OCI-LY3 (cell line): ENCODE measurements at regions not wholly inside any gene's neighbourhood (a gene's known extent, or its start where the extent isn't known, plus 50 kb on each side); places are given as distances from the start of the nearest gene placed in this dataset.

Source experiments
- H2AFZ ChIP-seq: fragments of 200-600, 300-600 bp; shearing (Covaris generic); 2 replicates; pipeline ENCODE4 v1.6.0; 2014; ENCODE audit warnings: antibody characterized with exemption, low read depth, low read length
- H3K27ac ChIP-seq: fragments of 200-600, 300-600 bp; sonication (generic); 2 replicates; pipeline ENCODE4 v1.5.1; 2014; ENCODE audit warnings: mild to moderate bottlenecking, low read length, moderate library complexity, mixed read lengths
- H3K27me3 ChIP-seq: fragments of 200-600, 300-600 bp; sonication (generic); 2 replicates; pipeline ENCODE4 v1.6.1; 2014; ENCODE audit warnings: low read depth, low read length, mixed read lengths
- H3K36me3 ChIP-seq: fragments of 200-600, 300-600 bp; sonication (generic); replicated peaks from 2 replicates; pipeline ENCODE3; 2014; ENCODE audit warnings: low read depth, low read length, mixed read lengths
- H3K4me1 ChIP-seq: fragments of 300-600, 200-600 bp; sonication (generic); 2 replicates; pipeline ENCODE4 v1.6.1; 2014; ENCODE audit warnings: low read length, mixed read lengths
- H3K4me2 ChIP-seq: fragments of 200-600, 300-600 bp; sonication (generic); 2 replicates; pipeline ENCODE4 v1.6.1; 2014; ENCODE audit warnings: low read length, mixed read lengths
- H3K4me3 ChIP-seq: fragments of 300-600, 200-600 bp; sonication (generic); 2 replicates; pipeline ENCODE4 v1.5.1; 2014; ENCODE audit warnings: antibody characterized with exemption, mild to moderate bottlenecking, low read length, moderate library complexity
- H3K79me2 ChIP-seq: fragments of 300-600, 200-600 bp; shearing (Covaris generic); 2 replicates; pipeline ENCODE4 v1.6.1; 2014; ENCODE audit warnings: mild to moderate bottlenecking, low read length, mixed read lengths
- H3K9ac ChIP-seq: fragments of 300-600, 200-600 bp; shearing (Covaris generic); 2 replicates; pipeline ENCODE4 v1.6.0; 2014; ENCODE audit warnings: mild to moderate bottlenecking, low read length, moderate library complexity
- H3K9me3 ChIP-seq: fragments of 200-600, 300-600 bp; shearing (Covaris generic); 2 replicates; pipeline ENCODE4 v1.6.1; 2014; ENCODE audit warnings: low read length, mixed read lengths; ENCODE audit not compliant: insufficient read depth
- H4K20me1 ChIP-seq: fragments of 200-600, 300-600 bp; sonication (generic); 2 replicates; pipeline ENCODE4 v1.6.1; 2016; ENCODE audit warnings: low read length, mixed read lengths; ENCODE audit not compliant: insufficient read depth
- CTCF ChIP-seq: fragments of 200-600, 300-600 bp; sonication (generic); IDR thresholded peaks from 2 replicates; pipeline ENCODE4 v1.5.1; 2014; ENCODE audit warnings: antibody characterized with exemption, low read length, low read depth
- EZH2phosphoT487 ChIP-seq: fragments of 200-600 bp; shearing (Covaris generic); IDR thresholded peaks from 2 replicates; pipeline ENCODE4 v1.6.1; 2018; ENCODE audit warnings: antibody characterized with exemption, mixed run types, low read depth

GRCh38 chr13:21319869-21320641 lies 139.0 kb downstream of the ZDHHC20 start:
- TF ChIP-seq CTCF (no peak), EZH2phosphoT487 (no peak)
- Histone ChIP-seq H3K4me3 (no peak overlapping the region), H3K27ac (no peak overlapping the region), H4K20me1 (no peaks in the 10 kb centered on the region), H2AFZ (no peak overlapping the region), H3K27me3 (no peaks in the 10 kb centered on the region), H3K4me2 (no peak overlapping the region), H3K4me1 (peaks cover 16% of the 10 kb centered on the region), H3K79me2 (no peaks in the 10 kb centered on the region), H3K9ac (no peak overlapping the region), H3K9me3 (no peaks in the 10 kb centered on the region), H3K36me3 (no peaks in the 10 kb centered on the region)

GRCh38 chr13:21320642-21321034 lies 138.5 kb downstream of the ZDHHC20 start:
- no peak overlapping the region for H3K4me3 ChIP-seq
- no peak overlapping the region for H3K27ac ChIP-seq
- no peaks in the 10 kb centered on the region for H3K36me3 ChIP-seq
- TF ChIP-seq CTCF: no peak
- no peak for TF ChIP-seq EZH2phosphoT487
- H3K4me1 ChIP-seq: peaks cover 22% of the 10 kb centered on the region
- no peaks in the 10 kb centered on the region for H3K9me3 ChIP-seq
- no peaks in the 10 kb centered on the region for H4K20me1 ChIP-seq
- no peak overlapping the region for H2AFZ ChIP-seq
- H3K27me3 ChIP-seq: no peaks in the 10 kb centered on the region
- no peak overlapping the region for H3K4me2 ChIP-seq
- H3K9ac ChIP-seq: no peak overlapping the region
- H3K79me2 ChIP-seq: no peaks in the 10 kb centered on the region

- TF ChIP-seq CTCF (no peak), EZH2phosphoT487 (no peak)
- no peak overlapping the region for H3K4me3 ChIP-seq
- H3K27ac ChIP-seq: no peak overlapping the region
- no peak overlapping the region for H3K4me2 ChIP-seq
- H4K20me1 ChIP-seq: no peaks in the 10 kb centered on the region
- no peak overlapping the region for H3K9ac ChIP-seq
- no peaks in the 10 kb centered on the region for H3K36me3 ChIP-seq
- H3K9me3 ChIP-seq: no peaks in the 10 kb centered on the region
- no peak overlapping the region for H2AFZ ChIP-seq
- no peaks in the 10 kb centered on the region for H3K27me3 ChIP-seq
- no peaks in the 10 kb centered on the region for H3K79me2 ChIP-seq
- H3K4me1 ChIP-seq: peaks cover 26% of the 10 kb centered on the region
These were observed 137.8 kb downstream of the ZDHHC20 start for GRCh38 chr13:21321269-21321668.

GRCh38 chr13:21322327-21322965 lies 136.7 kb downstream of the ZDHHC20 start:
- Histone ChIP-seq H2AFZ (no peak overlapping the region), H3K4me2 (no peak overlapping the region), H3K4me3 (no peak overlapping the region), H4K20me1 (no peaks in the 10 kb centered on the region), H3K79me2 (no peaks in the 10 kb centered on the region), H3K27ac (no peak overlapping the region), H3K36me3 (no peaks in the 10 kb centered on the region), H3K9me3 (no peaks in the 10 kb centered on the region), H3K9ac (no peak overlapping the region), H3K27me3 (no peaks in the 10 kb centered on the region), H3K4me1 (peaks cover 35% of the 10 kb centered on the region)
- TF ChIP-seq EZH2phosphoT487 (no peak), CTCF (no peak)
